ENCODE measurements at regions not wholly inside any gene's neighbourhood (a gene's known extent, or its start where the extent isn't known, plus 50 kb on each side); places are given as distances from the start of the nearest gene placed in this dataset.

DNA sequence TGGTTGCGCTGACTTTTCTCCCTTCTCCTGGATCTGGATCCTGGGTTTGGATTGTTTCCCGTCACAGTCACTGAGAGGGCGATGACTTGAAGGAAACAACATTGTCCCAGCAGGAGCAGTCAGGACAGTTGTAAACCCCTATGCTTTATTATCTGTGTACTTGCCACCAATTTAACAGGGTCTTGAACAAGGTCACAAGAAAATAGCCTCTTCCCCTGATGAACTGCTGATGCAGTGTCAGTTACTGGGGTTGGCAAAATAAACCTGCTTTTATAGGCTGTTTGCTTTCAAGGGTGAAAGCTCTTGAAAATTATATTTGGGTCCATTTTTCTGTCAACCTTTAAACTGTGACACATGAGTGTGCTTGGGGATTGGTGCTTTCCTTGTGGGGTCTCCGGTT, 238.9 kb downstream of the ACTR3B start:
- H3K36me3 ChIP-seq (replicated peaks; ENCODE audit: low read depth, low read length): no peaks in the 10 kb centered on the region
- H3K9ac ChIP-seq (ENCODE audit: low read length): no peak overlapping the region
- no peaks in the 10 kb centered on the region for H3K79me2 ChIP-seq (ENCODE audit: low read length)
- TF ChIP-seq EZH2phosphoT487 (IDR thresholded peaks at IDR 0.05; ENCODE audit: low read depth) (no peak), CTCF (IDR thresholded peaks at IDR 0.05; ENCODE audit: low read depth, low read length) (no peak)
- no peak overlapping the region for H2AFZ ChIP-seq (ENCODE audit: low read depth, low read length)
- H3K9me3 ChIP-seq (ENCODE audit: insufficient read depth, low read length): no peaks in the 10 kb centered on the region
- H3K27ac ChIP-seq (ENCODE audit: low read length): no peak overlapping the region
- H4K20me1 ChIP-seq (ENCODE audit: insufficient read depth, low read length): no peaks in the 10 kb centered on the region
- H3K4me3 ChIP-seq (ENCODE audit: low read length): no peak overlapping the region
- no peak overlapping the region for H3K4me2 ChIP-seq (ENCODE audit: low read length)
- H3K27me3 ChIP-seq (ENCODE audit: low read depth, low read length): no peaks in the 10 kb centered on the region
- no peaks in the 10 kb centered on the region for H3K4me1 ChIP-seq (ENCODE audit: low read length)

- Histone ChIP-seq H3K27me3 (ENCODE audit: low read depth, low read length) (no peaks in the 10 kb centered on the region), H3K9me3 (ENCODE audit: insufficient read depth, low read length) (no peaks in the 10 kb centered on the region), H3K9ac (ENCODE audit: low read length) (no peak overlapping the region), H3K79me2 (ENCODE audit: low read length) (no peaks in the 10 kb centered on the region), H3K36me3 (replicated peaks; ENCODE audit: low read depth, low read length) (no peaks in the 10 kb centered on the region), H4K20me1 (ENCODE audit: insufficient read depth, low read length) (no peaks in the 10 kb centered on the region), H2AFZ (ENCODE audit: low read depth, low read length) (no peak overlapping the region), H3K4me3 (ENCODE audit: low read length) (no peak overlapping the region), H3K4me2 (ENCODE audit: low read length) (no peak overlapping the region), H3K27ac (ENCODE audit: low read length) (no peak overlapping the region), H3K4me1 (ENCODE audit: low read length) (no peaks in the 10 kb centered on the region)
- TF ChIP-seq CTCF (IDR thresholded peaks at IDR 0.05; ENCODE audit: low read depth, low read length) (no peak), EZH2phosphoT487 (IDR thresholded peaks at IDR 0.05; ENCODE audit: low read depth) (no peak)
These were observed 242.6 kb downstream of the ACTR3B start for GRCh38 chr7:153002115-153002514.

- H3K9me3 ChIP-seq (ENCODE audit: insufficient read depth, low read length): no peaks in the 10 kb centered on the region
- H3K79me2 ChIP-seq (ENCODE audit: low read length): no peaks in the 10 kb centered on the region
- H3K4me3 ChIP-seq (ENCODE audit: low read length): no peak overlapping the region
- H3K4me1 ChIP-seq (ENCODE audit: low read length): no peaks in the 10 kb centered on the region
- no peaks in the 10 kb centered on the region for H3K36me3 ChIP-seq (replicated peaks; ENCODE audit: low read depth, low read length)
- H2AFZ ChIP-seq (ENCODE audit: low read depth, low read length): no peak overlapping the region
- H3K9ac ChIP-seq (ENCODE audit: low read length): no peak overlapping the region
- H3K27ac ChIP-seq (ENCODE audit: low read length): no peak overlapping the region
- no peaks in the 10 kb centered on the region for H4K20me1 ChIP-seq (ENCODE audit: insufficient read depth, low read length)
- TF ChIP-seq CTCF (IDR thresholded peaks at IDR 0.05; ENCODE audit: low read depth, low read length): no peak
- TF ChIP-seq EZH2phosphoT487 (IDR thresholded peaks at IDR 0.05; ENCODE audit: low read depth): no peak
- no peaks in the 10 kb centered on the region for H3K27me3 ChIP-seq (ENCODE audit: low read depth, low read length)
- H3K4me2 ChIP-seq (ENCODE audit: low read length): no peak overlapping the region
These were observed 243.0 kb downstream of the ACTR3B start for GRCh38 chr7:153002572-153002971.

- TF ChIP-seq CTCF (IDR thresholded peaks at IDR 0.05; ENCODE audit: low read depth, low read length) (no peak), EZH2phosphoT487 (IDR thresholded peaks at IDR 0.05; ENCODE audit: low read depth) (no peak)
- Histone ChIP-seq H4K20me1 (ENCODE audit: insufficient read depth, low read length) (no peaks in the 10 kb centered on the region), H3K27ac (ENCODE audit: low read length) (no peak overlapping the region), H3K79me2 (ENCODE audit: low read length) (no peaks in the 10 kb centered on the region), H3K4me3 (ENCODE audit: low read length) (no peak overlapping the region), H3K4me1 (ENCODE audit: low read length) (no peaks in the 10 kb centered on the region), H3K9me3 (ENCODE audit: insufficient read depth, low read length) (no peaks in the 10 kb centered on the region), H2AFZ (ENCODE audit: low read depth, low read length) (no peak overlapping the region), H3K4me2 (ENCODE audit: low read length) (no peak overlapping the region), H3K9ac (ENCODE audit: low read length) (no peak overlapping the region), H3K36me3 (replicated peaks; ENCODE audit: low read depth, low read length) (no peaks in the 10 kb centered on the region), H3K27me3 (ENCODE audit: low read depth, low read length) (peaks cover 3% of the 10 kb centered on the region; the same call in 1 of the 2 replicates)
These were observed 244.8 kb downstream of the ACTR3B start for GRCh38 chr7:153004341-153004740.
